ENCODE measurements at regions not wholly inside any gene's neighbourhood (a gene's known extent, or its start where the extent isn't known, plus 50 kb on each side); places are given as distances from the start of the nearest gene placed in this dataset.

- Histone ChIP-seq H2BK20ac (ENCODE audit: low read depth, low read length, poor library complexity, severe bottlenecking) (no peak overlapping the region), H3K56ac (ENCODE audit: insufficient read length, low read depth, low read length) (no peak overlapping the region), H2BK120ac (ENCODE audit: low read depth, low read length, poor library complexity, severe bottlenecking) (no peak overlapping the region), H3K79me1 (ENCODE audit: insufficient read depth, low read depth, low read length, poor library complexity, severe bottlenecking) (no peaks in the 10 kb centered on the region), H3K9ac (ENCODE audit: extremely low read depth, insufficient read length, low read length) (no peak overlapping the region), H3K27ac (ENCODE audit: insufficient read length, low read depth, low read length) (no peak overlapping the region), H2BK5ac (ENCODE audit: insufficient read length, low read length) (no peak overlapping the region), H3K4me1 (ENCODE audit: insufficient read depth, low read length) (no peaks in the 10 kb centered on the region), H4K8ac (replicated peaks; ENCODE audit: insufficient read length, low read depth, low read length) (no peak overlapping the region), H2AFZ (ENCODE audit: low read length) (no peak overlapping the region), H3K4me2 (ENCODE audit: insufficient read depth, insufficient read length, low read length) (no peak overlapping the region), H4K91ac (ENCODE audit: insufficient read length, low read depth, low read length) (no peak overlapping the region), H2AK5ac (ENCODE audit: insufficient read length, low read length) (no peak overlapping the region), H3K27me3 (ENCODE audit: insufficient read depth, low read length) (no peaks in the 10 kb centered on the region), H2BK15ac (ENCODE audit: low read depth, low read length) (no peak overlapping the region), H3K18ac (ENCODE audit: insufficient read length, low read depth, low read length) (no peak overlapping the region), H2BK12ac (ENCODE audit: insufficient read length, low read depth, low read length) (no peak overlapping the region), H4K20me1 (ENCODE audit: control insufficient read depth, insufficient read depth, insufficient read length) (peaks cover 5% of the 10 kb centered on the region), H3K9me3 (ENCODE audit: control insufficient read depth, low read depth, low read length) (peaks cover 7% of the 10 kb centered on the region), H3K23me2 (ENCODE audit: insufficient read length, low read depth, low read length, poor library complexity, severe bottlenecking) (no peaks in the 10 kb centered on the region), H3K14ac (ENCODE audit: insufficient read depth, low read length) (no peak overlapping the region), H3K23ac (ENCODE audit: insufficient read length, low read depth, low read length) (no peak overlapping the region), H3K4ac (ENCODE audit: low read depth, low read length) (no peak overlapping the region), H4K5ac (ENCODE audit: insufficient read length, low read depth, low read length) (no peak overlapping the region), H3T11ph (ENCODE audit: low read length) (no peak overlapping the region), H3K79me2 (ENCODE audit: insufficient read depth, low read length) (no peaks in the 10 kb centered on the region)
- Mint-ChIP-seq H3K36me3 (ENCODE audit: insufficient read depth in 1 of 3, low read depth in 3 of 3) (peaks cover 0 to 4% (median 3%) of the 10 kb centered on the region in 3 experiments; a peak in 3 of 7 replicates), H3K4me3 (no peak overlapping the region), H3K27ac (no peak overlapping the region), H3K27me3 (ENCODE audit: low read depth) (no peaks in the 10 kb centered on the region), H3K4me1 (no peaks in the 10 kb centered on the region), H3K9me3 (peaks cover 14 to 26% of the 10 kb centered on the region in 2 experiments)
- no peak for DNase-seq
- TF ChIP-seq, protein P1, sequence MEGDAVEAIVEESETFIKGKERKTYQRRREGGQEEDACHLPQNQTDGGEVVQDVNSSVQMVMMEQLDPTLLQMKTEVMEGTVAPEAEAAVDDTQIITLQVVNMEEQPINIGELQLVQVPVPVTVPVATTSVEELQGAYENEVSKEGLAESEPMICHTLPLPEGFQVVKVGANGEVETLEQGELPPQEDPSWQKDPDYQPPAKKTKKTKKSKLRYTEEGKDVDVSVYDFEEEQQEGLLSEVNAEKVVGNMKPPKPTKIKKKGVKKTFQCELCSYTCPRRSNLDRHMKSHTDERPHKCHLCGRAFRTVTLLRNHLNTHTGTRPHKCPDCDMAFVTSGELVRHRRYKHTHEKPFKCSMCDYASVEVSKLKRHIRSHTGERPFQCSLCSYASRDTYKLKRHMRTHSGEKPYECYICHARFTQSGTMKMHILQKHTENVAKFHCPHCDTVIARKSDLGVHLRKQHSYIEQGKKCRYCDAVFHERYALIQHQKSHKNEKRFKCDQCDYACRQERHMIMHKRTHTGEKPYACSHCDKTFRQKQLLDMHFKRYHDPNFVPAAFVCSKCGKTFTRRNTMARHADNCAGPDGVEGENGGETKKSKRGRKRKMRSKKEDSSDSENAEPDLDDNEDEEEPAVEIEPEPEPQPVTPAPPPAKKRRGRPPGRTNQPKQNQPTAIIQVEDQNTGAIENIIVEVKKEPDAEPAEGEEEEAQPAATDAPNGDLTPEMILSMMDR (conservative IDR thresholded peaks at IDR 0.05): no peak
- no CpG with 5 or more reads among the region's 7 CpGs for WGBS (ENCODE audit: extremely low coverage, insufficient read length, low lambda C conversion rate)
Measured at GRCh38 chr13:21938636-21939035, 267.8 kb downstream of the FGF9 start.
